DMS153 treated with DMSO at 0.1 percent for 48 hours (cell line): ENCODE measurements at regions not wholly inside any gene's neighbourhood (a gene's known extent, or its start where the extent isn't known, plus 50 kb on each side); places are given as distances from the start of the nearest gene placed in this dataset.
"Not testable (repeated sequence)": the region's sequence is repeated elsewhere in the genome, so short reads cannot be mapped to it uniquely, and the experiment has no call there.

ENCODE experiments used
- DNase-seq: peaks from one replicate; lab custom pipeline; 2025; ENCODE audit not compliant: unreplicated experiment; lab: John Stamatoyannopoulos, UW

DNA sequence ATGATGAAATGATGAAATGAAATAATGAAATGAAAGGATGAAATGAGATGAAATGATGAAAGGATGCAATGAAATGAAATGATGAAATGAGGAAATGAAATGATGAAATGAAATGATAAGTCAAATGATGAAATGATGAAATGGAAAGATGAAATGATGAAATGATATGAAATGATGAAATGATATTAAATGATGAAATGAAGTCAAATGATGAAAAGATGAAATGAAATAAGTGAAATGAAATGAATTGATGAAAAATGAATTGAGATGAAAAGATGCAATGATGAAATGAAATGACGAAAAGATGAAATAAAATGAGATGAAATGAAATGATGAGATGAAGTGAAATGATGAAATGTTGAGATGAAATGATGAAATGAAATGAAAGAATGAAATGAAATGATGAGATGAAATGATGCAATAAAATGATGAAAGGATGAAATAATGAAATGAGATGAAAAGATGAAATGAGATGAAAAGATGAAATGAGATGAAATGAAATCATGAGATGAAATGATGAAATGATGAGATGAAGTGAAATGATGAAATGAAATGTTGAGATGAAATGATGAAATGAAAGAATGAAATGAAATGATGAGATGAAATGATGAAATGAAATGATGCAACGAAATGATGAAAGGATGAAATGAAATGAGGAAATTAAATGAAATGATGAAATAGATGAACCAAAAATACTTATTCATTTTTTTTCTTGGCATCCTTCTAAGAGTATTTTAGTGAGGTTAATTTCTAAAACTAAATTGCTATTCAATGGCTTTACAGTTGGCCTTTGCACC is 139.8 kb upstream of the ERV3-1 start:
- DNase-seq, result not testable (repeated sequence)

DNA sequence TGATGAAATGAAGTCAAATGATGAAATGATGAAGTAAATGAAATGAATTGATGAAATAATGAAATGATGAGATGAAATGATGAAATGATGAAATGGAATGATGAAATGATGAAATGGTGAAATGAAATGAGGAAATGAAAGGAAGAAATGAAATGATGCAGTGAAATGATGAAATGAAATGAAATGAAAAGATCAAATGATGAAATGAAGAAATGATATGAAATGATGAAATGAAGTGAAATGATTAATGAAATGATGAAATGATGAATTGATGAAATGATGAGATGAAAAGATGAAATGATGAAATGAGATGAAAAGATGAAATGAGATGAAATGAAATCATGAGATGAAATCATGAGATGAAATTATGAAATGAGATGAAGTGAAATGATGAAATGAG is 139.2 kb upstream of the ERV3-1 start:
- not testable (repeated sequence) for DNase-seq

DNA sequence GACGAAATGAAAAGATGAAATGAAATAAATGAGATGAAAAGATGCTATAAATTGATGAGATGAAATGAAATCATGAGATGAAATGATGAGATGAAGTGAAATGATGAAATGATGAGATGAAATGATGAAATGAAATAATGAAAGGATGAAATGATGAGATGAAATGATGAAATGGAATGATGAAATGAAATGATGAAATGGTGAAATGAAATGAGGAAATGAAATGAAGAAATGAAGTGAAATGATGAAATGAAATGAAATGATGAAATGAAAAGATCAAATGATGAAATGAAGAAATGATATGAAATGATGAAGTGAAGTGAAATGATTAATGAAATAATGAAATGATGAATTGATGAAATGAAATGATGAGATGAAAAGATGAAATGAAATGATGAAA is 138.5 kb upstream of the ERV3-1 start:
- DNase-seq, result not testable (repeated sequence)

DNA sequence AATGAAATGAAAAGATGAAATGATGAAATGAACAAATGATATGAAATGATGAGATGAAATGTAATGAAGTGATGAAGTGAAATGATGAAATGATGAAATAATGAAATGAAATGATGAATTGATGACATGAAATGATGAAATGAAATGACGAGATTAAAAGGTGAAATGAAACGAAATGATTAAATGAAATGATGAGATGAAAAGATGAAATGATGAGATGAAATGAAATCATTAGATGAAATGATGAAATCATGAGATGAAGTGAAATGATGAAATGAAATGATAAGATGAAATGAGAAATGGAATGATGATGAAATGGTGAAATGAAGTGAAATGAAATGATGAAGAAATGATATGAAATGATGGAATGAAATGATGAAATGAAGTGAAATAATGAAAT is 138.1 kb upstream of the ERV3-1 start:
- DNase-seq, result not testable (repeated sequence)

DNA sequence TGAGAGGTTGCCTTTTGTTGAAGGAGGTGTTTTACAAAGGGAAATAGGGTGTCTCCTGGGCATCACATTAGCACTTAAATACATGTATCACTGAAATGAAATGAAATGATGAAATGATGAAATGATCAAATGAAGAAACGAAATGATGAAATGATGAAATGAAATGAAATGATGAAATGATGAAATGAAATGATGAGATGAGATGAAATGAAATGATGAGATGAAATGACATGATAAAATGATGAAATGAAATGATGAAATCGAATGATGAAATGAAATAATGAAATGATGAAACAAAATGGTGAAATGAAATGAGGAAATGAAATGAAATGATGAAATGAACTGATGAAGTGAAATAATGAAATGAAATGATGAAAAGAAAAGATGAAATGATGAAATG is 137.6 kb upstream of the ERV3-1 start:
- not testable (repeated sequence) for DNase-seq

DNA sequence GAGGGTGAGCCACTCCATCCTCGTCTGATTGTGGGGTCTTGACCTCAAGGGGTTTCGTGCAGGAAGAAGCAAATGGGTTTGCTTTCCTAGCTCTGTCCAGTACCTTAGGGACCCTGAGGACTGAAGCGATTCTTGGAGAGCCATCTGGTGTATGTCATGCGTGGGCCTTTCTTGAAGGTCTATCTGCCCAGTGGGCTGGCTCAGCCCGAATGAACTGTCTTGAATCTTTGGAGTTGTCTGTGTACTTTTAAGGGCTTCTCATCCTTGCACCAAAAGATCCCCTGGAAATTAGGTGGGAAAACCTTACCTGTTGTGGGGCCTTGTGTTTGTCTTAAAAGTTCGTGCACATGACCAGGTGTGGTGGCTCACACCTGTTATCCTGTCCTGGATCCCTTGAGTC is 135.4 kb upstream of the ERV3-1 start:
- not testable (repeated sequence) for DNase-seq

DNA sequence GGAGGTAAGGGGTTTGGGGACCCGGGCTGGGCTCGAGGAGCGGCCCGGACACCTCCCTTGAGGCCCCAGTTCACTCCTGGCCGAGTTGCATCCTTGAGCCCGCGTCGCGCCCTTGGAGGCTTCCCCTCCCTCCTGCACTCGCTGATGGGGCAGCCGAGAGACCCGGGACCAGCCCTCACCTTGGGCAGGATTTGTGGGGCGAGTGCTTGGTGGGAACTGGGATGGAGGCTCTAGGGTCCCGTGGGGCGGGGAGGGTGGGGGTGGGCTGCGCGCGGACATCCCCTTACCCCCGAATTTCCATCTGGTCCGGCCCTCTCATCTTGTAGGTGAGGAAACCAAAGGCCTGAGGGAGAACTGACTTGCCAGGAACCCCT is 134.9 kb upstream of the ERV3-1 start:
- DNase-seq, result not testable (repeated sequence)

DNA sequence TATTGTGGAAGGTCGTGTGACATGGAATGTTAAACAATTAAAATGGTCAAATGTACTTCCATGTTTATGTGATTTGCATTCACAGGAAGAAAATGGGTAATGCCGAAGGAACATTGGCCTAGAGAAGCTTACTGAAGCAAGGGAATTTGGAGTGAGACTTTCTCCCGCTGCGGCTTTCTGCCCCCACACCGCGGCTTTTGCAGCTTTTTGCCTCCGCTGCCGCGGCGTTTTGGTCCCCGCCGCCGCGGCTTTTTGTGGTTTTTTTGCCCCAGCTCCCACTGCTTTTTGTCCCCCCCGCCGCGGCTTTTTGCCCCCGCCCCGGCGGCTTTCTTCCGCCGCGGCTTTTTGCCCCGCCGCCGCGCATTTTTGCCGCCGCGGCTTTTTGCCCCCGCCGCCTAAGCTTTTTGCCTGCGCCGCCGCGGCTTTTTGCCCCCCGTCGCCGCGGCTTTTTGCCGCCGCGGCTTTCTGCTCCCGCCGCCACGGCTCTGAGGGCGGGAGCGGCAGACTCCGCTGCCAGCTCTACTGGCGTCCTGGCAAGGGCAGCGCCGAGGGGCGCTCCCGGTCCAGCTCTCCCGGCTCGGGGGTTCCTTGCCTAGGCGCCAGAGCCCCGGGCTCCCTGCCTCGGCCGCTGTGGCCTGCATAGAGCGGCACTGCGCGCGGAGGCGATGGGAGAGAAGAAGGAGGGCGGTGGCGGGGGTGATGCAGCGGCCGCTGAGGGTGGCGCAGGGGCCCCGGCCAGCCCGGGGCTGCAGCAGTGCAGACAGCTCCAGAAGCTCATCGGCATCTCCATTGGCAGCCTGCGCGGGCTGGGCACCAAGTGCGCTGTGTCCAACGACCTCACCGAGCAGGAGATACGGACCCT is 134.3 kb upstream of the ERV3-1 start:
- DNase-seq, result not testable (repeated sequence)

DNA sequence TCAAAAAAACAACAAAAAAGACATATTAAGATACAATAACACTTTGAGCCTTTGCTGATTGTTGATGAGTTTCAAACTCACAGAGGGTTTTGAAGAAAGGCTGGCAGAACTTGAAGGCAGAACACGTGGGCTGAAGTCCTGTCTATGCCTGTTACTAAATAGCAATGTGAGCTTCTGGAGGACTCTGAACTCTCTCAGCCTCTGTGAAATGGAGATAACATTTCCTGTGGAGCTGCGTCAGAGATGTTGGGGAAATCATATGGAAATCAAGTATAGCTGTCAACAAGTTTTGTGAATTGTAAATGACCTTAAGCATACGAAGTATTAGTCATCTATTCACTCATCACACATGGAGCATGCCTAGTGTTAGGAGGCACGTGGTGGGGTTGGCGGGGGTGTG is 130.4 kb upstream of the ERV3-1 start:
- DNase-seq, result not testable (repeated sequence)

DNA sequence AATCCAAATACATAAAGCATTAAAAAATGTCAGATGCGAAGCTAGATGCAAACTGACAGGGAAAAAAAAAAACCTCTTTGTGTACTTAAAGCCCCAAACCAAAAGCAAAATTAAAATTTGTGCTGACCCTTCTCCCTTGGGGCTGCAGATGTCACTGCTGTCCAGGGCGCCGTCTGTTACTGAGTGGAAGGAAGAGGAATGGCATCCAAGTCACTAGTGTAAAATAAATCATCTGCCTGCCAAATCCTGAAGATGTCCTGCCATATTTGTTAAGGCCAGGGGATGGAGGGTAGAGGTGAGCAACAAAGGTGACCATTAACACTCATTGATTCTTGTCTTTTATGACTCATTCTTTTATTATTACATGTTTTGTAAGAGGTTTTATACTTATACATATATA is 126.6 kb upstream of the ERV3-1 start:
- not testable (repeated sequence) for DNase-seq

DNA sequence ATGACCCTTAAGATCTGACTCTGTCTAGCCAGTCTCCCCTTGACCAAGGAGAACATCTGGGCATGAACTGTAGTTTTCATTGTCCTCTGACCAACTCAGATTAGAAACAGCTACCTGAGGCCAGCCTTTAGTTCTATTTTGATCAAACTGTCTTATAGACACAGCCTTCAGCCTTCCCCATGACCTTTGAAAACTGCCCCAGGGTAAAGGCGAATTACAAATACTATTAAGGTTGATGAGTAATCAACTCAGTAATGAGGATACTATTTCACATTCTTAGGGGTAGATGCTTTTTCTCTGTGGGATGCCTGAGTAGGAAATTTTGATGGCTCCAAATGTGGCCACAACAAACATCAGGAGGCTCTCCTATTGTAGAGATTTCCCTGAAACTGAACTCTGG is 125.8 kb upstream of the ERV3-1 start:
- not testable (repeated sequence) for DNase-seq

DNA sequence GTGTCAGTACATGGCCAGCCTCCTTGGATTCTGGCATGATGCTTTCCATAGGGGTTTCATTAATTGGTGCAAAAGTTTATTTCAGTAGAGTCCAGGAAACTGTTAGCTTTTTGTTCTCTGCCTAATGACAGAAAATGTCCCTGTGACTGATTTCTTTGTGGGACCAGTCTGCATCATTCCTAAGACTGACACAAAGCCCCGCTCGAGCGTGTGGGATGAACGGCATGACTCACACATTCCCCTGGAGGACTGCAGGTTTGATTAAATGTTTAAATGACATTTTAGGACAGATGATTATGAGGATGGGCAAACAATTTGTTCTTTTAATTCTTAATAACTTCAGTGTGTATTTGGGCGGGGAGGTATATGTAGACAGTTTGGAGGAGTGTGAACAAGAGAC is 120.9 kb upstream of the ERV3-1 start:
- DNase-seq, result not testable (repeated sequence)

DNA sequence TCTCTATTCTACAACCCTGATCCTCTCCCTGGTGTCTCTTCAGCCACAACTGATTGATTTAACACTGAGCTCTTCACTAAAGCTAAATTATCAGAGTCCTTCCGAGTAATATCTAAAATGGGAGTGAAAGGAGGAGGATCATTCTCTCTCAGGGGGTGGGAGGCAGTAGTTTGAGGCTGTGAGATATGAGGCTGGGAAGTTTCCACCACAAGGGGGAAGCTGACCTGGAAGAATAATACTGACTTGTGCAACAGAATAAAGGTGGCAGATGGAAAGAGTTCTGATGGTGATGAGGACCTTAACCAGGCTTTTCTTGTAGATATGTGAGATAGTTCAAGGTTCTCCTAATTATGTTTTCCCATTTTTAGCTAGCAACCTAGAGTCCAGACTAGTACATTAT is 118.1 kb upstream of the ERV3-1 start:
- not testable (repeated sequence) for DNase-seq

DNA sequence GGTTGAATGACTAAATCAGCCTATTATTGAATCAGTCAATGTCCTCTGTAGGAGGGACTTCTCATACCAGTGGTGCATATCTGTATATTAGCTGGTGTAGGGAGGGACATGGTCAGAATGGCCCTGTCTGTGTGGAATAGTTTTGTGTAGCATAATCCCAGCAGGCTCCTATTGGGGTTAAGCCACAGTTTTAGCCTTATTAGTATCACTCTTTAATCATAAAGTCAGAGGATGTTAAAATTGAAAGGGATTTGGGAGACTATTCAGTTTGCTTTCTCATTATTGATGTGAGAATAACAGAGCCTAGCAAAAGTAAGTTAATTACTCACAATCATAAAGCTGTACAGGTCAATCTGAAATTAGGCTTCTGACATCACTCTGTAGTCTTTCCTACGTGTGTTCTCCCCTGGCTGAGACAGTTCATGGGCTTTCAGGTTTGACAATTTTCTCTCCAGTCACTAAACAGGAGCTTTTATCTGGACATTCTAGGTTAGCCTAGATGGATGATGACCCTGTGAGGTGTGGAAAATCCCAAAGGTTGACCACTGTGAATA is 99.2 kb upstream of the ERV3-1 start:
- DNase-seq, result not testable (repeated sequence)

DNA sequence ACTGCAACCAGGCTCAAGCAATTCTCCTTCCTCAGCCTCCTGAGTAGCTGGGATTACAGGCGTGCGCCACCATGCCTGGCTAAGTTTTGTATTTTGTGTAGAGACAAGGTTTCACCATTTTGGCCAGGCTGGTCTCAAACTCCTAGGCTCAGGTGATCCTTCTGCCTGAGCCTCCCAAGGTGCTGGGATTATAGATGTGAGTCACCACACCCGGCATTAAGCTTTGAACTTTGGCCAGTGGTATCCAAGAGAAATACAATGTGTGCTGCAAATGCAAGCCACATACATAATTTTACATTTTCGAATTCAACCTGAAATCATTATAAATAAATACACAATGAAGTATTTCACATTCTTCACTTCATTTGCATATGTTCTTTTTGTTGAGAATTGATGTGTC is 94.0 kb upstream of the ERV3-1 start:
- not testable (repeated sequence) for DNase-seq

DNA sequence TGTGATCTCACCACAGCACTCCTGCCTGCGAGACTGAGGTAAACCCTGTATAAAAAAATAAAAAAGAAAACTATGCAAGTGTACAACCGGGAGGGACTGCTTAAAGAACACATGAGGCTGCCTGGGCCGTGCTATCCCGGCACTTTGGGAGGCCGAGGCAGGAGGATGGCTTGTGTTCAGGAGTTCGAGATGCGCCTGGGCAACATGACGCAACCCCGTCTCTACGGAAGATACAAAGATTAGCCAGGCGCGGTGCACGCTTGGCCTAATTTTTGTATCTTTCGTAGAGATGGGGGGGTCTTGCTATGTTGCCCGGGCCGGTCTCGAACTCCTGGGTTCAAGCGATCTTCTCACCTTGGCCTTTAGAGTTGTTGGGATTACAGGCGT is 75.2 kb upstream of the ERV3-1 start:
- not testable (repeated sequence) for DNase-seq

DNA sequence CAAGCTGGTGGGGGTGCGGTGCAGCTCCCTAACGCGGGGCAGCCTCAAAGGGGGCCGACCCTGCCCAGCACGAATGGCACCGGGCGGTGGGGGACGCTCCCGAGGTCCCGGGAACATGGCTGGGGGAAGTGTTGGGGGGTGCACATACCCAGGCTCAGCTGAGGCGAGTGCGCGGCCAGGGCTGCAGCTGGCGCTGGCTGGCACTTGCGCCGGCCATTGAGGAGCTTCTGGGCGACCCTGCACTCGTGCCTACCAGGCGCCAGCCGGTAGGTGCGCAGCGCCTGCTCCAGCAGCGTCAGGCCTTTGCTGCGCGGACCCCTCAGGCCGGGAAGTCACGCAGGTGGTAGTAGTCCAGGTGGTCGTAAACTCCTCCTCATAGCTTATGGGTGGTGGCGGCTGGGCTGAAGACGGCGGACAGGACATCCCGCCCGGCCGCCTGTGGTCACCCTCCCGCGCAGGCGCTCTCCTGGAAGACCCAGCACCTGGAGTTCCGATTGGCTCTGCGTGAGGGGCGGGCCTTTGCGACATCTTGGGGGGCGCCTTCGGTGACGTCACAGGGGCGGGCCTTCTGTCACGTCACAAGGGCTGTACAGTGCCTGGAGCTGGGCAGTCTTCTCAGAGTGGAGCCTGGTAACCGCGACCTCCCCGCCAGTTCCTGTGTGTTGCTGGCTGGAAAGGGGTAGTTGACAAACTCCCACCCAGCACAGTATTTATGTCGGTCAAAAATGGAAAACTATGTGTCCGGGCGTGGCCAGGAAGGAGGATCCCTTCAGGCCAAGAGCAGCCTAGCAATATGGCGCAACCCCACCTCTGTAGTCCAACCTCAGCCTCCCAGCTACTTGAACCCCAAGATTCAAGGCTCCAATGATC is 74.5 kb upstream of the ERV3-1 start:
- peak; percentile 61 for DNase-seq

DNA sequence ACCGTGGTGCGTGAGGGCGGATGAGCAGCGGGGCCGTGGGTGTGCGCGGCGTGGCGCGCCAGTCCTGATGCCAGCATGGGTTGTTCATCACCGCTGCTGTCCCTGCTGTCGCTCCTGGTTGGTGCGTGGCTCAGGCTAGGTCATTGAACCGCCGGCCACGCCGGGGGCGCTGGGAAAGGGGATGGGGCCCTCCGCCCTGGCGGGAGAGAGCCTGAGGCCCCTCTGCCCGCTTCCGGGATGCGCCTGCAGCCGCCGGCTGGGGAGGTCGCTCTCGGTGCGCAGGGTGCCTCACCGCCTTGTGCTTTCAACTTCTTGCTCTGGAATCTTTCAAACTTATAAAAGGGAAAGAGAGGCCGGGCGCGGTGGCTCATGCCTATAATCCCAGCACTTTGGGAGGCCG is 68.5 kb upstream of the ERV3-1 start:
- not testable (repeated sequence) for DNase-seq

DNA sequence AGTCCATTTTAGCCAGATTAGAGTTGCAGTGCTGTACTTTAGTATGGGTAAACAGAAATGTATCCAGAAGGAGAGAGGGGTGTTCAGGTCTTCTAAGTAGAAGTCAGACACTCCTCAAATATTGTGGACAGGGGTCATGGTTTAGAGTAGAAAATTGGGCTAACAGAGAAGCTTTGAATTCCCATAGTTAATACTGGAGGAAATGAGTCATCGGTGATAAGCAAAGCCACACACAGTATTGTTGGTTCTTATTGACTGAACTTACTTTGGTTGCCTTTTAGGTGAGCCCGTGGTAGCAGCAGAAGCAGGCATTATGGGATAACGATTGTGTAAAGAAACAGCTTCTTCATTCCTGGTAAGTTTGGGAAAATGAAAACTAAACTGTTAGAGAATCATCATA is 66.7 kb upstream of the ERV3-1 start:
- DNase-seq, result not testable (repeated sequence)

DNA sequence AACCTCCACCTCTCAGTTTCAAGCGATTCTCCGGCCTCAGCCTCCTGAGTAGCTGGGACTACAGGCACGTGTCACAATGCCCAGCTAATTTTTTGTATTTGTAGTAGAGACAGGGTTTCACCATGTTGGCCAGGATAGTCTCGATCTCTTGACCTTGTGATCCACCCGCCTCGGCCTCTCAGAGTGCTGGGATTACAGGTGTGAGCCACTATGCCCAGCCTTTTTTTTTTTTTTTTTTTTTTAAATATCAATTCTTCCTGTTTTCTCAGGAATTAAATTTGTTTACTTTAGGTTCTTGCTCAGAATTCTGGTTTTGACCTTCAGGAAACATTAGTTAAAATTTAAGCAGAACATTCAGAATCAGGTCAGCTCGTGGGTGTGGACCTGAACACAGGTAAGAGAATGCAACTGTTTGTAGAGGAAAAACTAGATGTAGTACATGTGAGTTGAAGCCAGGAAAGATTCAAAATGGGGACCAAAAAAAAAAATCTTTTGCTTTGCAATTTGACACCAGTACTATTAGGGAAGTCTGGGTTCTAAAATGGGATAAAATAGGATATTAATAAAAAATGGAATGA is 65.5 kb upstream of the ERV3-1 start:
- DNase-seq, result not testable (repeated sequence)
